ENCODE measurements at regions not wholly inside any gene's neighbourhood (a gene's known extent, or its start where the extent isn't known, plus 50 kb on each side); places are given as distances from the start of the nearest gene placed in this dataset.

- in situ Hi-C loops (cut with HindIII; ENCODE audit: low pct_unique_long_range_greater_than_20kb, low sequenced_read_pairs), result no loop called here
- no TSS peak for BruUV-seq (replicated peaks)
These were observed 75.0 kb upstream of the BLCAP start for GRCh38 chr20:37602634-37603033.

GRCh38 chr20:37600486-37600885 lies 72.8 kb upstream of the BLCAP start:
- intact Hi-C loops (cut with micrococcal nuclease; ENCODE audit: unreplicated experiment) (no loop called here), in situ Hi-C loops (cut with HindIII; ENCODE audit: low pct_unique_long_range_greater_than_20kb, low sequenced_read_pairs) (no loop called here)
- ATAC-seq (no peak), DNase-seq (ENCODE audit: low read depth, low spot score) (no peak)
- CTCF ChIA-PET, result no interaction called here
- Histone ChIP-seq H3K4me1 (ENCODE audit: control insufficient read depth, insufficient read depth, low read length) (no peaks in the 10 kb centered on the region), H3K36me3 (ENCODE audit: control insufficient read depth, insufficient read depth, low read length) (no peaks in the 10 kb centered on the region), H3K9me3 (ENCODE audit: control insufficient read depth, insufficient read depth, low read depth, low read length) (no peaks in the 10 kb centered on the region), H3K27ac (ENCODE audit: low read length) (no peak overlapping the region), H3K4me3 (ENCODE audit: low read depth in 2 of 2, low read length in 2 of 2) (no peak overlapping the region), H3K27me3 (ENCODE audit: control insufficient read depth, insufficient read depth, low read length) (0 out of 2 replicates have a peak, but pooled peaks cover 2% of the 10 kb centered on the region)
- POLR2A ChIA-PET, result no interaction called here
- TF ChIP-seq TCF7L2 (IDR thresholded peaks at IDR 0.05; ENCODE audit: low read depth, low read length) (no peak), SIN3A (IDR thresholded peaks at IDR 0.05; ENCODE audit: borderline replicate concordance, insufficient read depth, low read depth, low read length) (no peak), REST (IDR thresholded peaks at IDR 0.05; ENCODE audit: insufficient read depth in 1 of 2, low read depth in 2 of 2, low read length in 1 of 2) (no peak), POLR2AphosphoS5 (IDR thresholded peaks at IDR 0.05; ENCODE audit: low read depth, low read length) (no peak), CTCF (IDR thresholded peaks at IDR 0.05) (no peak)
- no TSS peak for BruUV-seq (replicated peaks)

More at GRCh38 chr20:37602634-37603033, 75.0 kb upstream of the BLCAP start:
- H3K27me3 ChIP-seq (ENCODE audit: control insufficient read depth, insufficient read depth, low read length), result 0 out of 2 replicates have a peak, but pooled peaks cover 2% of the 10 kb centered on the region
- DNase-seq (ENCODE audit: low read depth, low spot score), result no peak
- no peak overlapping the region for H3K27ac ChIP-seq (ENCODE audit: low read length)
- no peaks in the 10 kb centered on the region for H3K9me3 ChIP-seq (ENCODE audit: control insufficient read depth, insufficient read depth, low read depth, low read length)
- H3K36me3 ChIP-seq (ENCODE audit: control insufficient read depth, insufficient read depth, low read length), result no peaks in the 10 kb centered on the region
- TF ChIP-seq CTCF (IDR thresholded peaks at IDR 0.05) (no peak), TCF7L2 (IDR thresholded peaks at IDR 0.05; ENCODE audit: low read depth, low read length) (no peak), POLR2AphosphoS5 (IDR thresholded peaks at IDR 0.05; ENCODE audit: low read depth, low read length) (no peak), REST (IDR thresholded peaks at IDR 0.05; ENCODE audit: insufficient read depth in 1 of 2, low read depth in 2 of 2, low read length in 1 of 2) (no peak), SIN3A (IDR thresholded peaks at IDR 0.05; ENCODE audit: borderline replicate concordance, insufficient read depth, low read depth, low read length) (no peak)
- ATAC-seq, result no peak
- intact Hi-C loops (cut with micrococcal nuclease; ENCODE audit: unreplicated experiment), result no loop called here
- ChIA-PET POLR2A (no interaction called here), CTCF (no interaction called here)
- no peaks in the 10 kb centered on the region for H3K4me1 ChIP-seq (ENCODE audit: control insufficient read depth, insufficient read depth, low read length)
- H3K4me3 ChIP-seq (ENCODE audit: low read depth in 2 of 2, low read length in 2 of 2), result no peak overlapping the region
